T47D (cell line): ENCODE measurements at regions not wholly inside any gene's neighbourhood (a gene's known extent, or its start where the extent isn't known, plus 50 kb on each side); places are given as distances from the start of the nearest gene placed in this dataset.

ENCODE experiments used
- DNase-seq, 2 experiments: peaks; one replicate each; pipeline versions ENCODE4 v3.0.0 to v3.0.0-alpha.2; 2011 to 2012; ENCODE audit warnings: low read depth in 1 of 2, low spot score in 1 of 2
- JUND ChIP-seq: IDR thresholded peaks from 2 replicates; pipeline ENCODE4 v1.6.1; 2012; ENCODE audit warnings: low read depth
- in situ Hi-C: cut with HindIII; loops from 2 replicates; pipeline ENCODE4 v1.10.0; 2016; ENCODE audit warnings: low sequenced_read_pairs, low pct_unique_long_range_greater_than_20kb

DNA sequence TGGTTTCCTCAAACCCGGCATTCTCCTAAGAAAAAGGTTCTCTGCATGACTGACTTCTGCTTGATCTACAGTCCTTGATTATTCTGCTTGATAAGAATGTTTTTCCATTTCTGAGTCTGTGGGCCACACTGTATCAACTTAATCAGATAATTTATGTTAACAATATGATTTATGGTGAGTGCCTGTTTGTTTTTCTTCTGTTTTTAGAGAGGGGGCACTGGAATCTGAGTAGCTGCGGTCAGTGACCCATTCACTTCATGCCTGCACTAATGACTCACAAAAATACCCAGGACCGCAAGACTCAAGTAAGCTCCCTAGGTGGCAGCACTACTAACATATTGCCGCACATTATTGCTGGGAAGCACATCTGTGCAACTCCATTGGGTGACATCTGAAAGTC is 542.3 kb upstream of the ATXN8OS start:
- peak in 1 of 2 experiments; percentile 52 for DNase-seq
- in situ Hi-C loops: no loop called here
- TF ChIP-seq JUND: no peak

- in situ Hi-C loops: no loop called here
- DNase-seq: no peak
- no peak for TF ChIP-seq JUND
These were observed 551.0 kb upstream of the ATXN8OS start for GRCh38 chr13:69556540-69557196.

- DNase-seq: no peak
- TF ChIP-seq JUND: no peak
- in situ Hi-C loops: no loop called here
These were observed 553.6 kb upstream of the ATXN8OS start for GRCh38 chr13:69553976-69554375.

DNA sequence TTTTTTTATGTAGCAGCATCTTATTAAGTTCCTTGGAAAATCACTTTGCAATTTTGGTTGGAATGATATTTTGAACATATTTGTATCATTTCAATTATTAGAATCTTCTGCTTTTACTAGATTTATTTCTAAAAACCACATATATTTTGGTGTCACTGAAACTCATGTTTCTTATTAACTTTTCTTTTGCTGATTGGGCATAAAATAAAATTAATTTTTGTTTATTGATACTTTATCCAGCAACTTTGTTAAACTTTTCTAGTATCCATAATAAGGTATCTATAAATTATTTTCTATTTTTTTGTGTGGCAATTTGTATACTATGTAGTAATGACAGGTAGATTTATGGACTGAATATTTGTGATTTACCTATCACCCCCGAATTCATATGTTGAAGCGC is 556.4 kb upstream of the ATXN8OS start:
- no peak for DNase-seq
- in situ Hi-C loops: no loop called here
- no peak for TF ChIP-seq JUND

DNA sequence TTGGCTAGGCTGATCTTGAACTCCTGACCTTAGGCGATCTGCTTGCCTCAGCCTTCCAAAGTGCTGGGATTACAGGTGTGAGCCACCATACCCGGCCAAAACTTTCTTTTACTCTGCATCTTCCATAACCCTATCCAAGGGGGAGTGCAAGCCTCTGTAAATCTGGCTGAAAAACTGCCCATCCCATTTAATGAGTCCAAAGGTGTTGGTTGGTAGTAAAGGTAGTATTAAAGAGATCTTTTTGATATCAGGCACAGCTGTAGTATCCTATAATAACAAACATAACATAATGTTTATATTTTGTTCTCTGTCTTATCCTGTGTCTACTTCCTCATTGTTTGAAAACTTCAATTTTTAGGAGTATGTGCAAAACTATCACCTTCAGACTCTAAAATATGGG is 559.8 kb upstream of the ATXN8OS start:
- no peak for TF ChIP-seq JUND

DNA sequence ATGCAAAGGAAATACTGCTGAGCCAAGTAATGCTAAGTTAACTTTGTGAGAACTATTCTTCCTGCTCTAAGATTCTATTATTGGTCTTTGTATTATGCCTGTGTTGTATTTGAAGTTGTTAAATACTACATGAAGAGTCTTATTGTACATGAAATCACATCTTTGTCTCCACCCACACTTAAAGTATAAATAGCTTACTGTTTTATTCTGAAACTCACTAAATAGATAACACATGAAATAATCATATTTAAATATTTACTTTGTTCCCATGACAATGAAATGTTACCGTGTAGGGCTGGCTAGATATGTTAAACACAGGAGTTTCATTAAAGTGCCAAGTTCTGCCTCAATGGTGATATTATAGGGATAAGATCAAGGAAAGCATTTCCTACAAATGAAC is 562.1 kb upstream of the ATXN8OS start:
- no peak for TF ChIP-seq JUND
- in situ Hi-C loops: no loop called here
- no peak for DNase-seq

More for the DNA sequence above, 559.8 kb upstream of the ATXN8OS start:
- no peak for DNase-seq
- in situ Hi-C loops: no loop called here

DNA sequence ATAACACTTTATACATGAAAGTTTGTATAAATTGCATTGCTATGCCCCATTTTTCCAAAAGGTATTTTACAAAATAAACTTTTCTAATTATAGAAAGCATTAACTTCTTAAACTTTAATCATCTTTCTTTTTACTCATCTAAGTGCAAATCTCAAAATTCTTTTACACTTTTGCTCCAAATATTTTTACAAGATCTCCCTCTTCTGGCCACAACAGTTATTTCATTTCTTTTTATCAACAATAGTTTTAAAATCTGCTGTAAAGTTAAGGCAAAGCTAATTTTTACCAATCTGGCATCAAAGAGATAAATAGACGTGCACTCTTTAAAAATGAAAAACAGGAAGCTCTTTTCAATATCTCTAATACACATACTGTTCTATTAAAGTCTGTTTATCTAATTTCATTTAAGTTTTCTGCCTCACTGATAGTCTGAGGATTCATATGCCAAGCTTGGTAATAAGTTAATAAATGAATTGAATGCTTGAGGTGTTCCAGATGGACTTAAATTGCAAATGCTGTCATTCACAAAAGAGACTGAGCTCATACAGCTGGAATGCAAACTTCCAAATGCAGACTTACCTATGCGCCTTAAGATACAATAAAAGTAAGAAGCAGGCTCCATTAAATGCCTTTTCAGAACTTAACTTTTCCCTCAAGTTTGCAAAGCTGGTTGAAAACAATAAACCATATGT is 583.0 kb upstream of the ATXN8OS start:
- no peak for TF ChIP-seq JUND
- DNase-seq: peak in 1 of 2 experiments; percentile 4
- in situ Hi-C loops: no loop called here

DNA sequence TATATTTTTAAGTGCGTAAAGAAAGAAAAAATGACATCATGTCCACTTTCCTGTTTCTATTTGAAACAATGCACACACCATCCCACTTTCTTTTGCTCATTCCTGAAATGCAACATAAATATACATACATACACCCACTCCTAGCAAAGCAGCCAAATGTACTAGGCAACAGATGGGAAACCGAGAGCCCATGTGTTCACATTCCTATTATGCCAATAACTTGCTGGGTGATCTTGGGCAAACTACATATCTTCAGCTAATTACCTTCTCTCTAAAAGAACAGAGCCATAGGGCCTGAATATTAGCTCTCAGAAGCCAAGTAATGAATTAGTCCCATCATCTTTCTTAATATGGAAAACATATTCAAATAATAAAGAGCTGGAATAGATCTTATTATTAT is 610.6 kb upstream of the ATXN8OS start:
- no peak for TF ChIP-seq JUND
- in situ Hi-C loops: no loop called here
- no peak for DNase-seq

GRCh38 chr13:69495096-69495495 is 612.5 kb upstream of the ATXN8OS start:
- no peak for TF ChIP-seq JUND

DNA sequence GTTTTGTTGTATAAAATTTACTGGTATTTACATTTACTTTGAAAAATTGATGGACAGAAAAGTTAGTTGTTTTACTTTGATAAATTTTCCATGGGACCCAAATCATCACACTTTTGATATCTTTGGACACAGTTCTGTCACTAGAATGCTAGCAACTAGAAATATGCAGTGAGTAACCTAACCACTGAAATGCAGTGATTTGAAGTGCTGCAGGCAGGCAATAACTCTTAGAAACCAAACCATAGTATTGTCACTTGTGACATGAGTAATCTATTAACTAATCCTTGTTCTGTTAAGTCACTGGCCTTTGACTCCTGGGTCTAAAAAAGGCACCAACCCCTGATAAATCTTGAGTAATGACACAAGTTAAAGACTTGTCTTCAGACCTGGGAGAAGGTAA is 620.0 kb upstream of the ATXN8OS start:
- no peak for TF ChIP-seq JUND
- in situ Hi-C loops: no loop called here
- DNase-seq: no peak

More at GRCh38 chr13:69495096-69495495, 612.5 kb upstream of the ATXN8OS start:
- no peak for DNase-seq
- in situ Hi-C loops: no loop called here

DNA sequence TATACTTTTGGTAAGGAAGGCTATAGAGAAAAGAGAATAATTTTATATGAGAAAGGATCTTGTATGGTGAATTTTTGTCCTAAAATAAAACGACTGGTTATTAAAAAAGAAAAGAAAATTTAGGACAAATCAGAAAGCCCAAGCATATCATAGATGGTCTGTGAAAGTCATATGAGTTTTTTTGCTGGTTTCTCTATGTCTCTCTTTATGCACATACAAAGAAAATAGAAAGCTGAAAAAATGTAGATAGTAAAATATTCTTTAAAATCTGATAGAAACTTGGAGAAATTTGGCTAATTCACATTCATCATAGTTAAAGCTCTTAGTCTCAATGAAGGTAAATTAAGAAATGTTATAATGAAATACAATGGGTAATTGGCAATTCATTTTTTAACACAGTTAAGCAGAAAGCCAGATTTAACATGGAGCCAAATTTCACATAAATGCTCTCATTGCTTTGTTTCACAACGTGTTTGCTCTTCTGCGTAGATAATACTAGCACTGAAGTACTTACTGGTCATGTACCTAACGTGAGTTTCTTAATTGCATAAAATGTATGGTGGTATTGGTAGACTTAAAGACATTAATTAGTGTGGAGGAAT is 621.5 kb upstream of the ATXN8OS start:
- in situ Hi-C loops: no loop called here
- DNase-seq: no peak
- no peak for TF ChIP-seq JUND

GRCh38 chr13:69477451-69477850 is 630.2 kb upstream of the ATXN8OS start:
- in situ Hi-C loops: no loop called here

GRCh38 chr13:69474011-69474685 is 633.5 kb upstream of the ATXN8OS start:
- TF ChIP-seq JUND: no peak
- peak in 1 of 2 experiments; percentile 0 for DNase-seq
- in situ Hi-C loops: no loop called here

More at GRCh38 chr13:69477451-69477850, 630.2 kb upstream of the ATXN8OS start:
- no peak for TF ChIP-seq JUND
- no peak for DNase-seq
